Brain pericyte (primary cell): ENCODE measurements at regions not wholly inside any gene's neighbourhood (a gene's known extent, or its start where the extent isn't known, plus 50 kb on each side); places are given as distances from the start of the nearest gene placed in this dataset.
"Not testable (repeated sequence)": the region's sequence is repeated elsewhere in the genome, so short reads cannot be mapped to it uniquely, and the experiment has no call there.

Experiments used
- DNase-seq: peaks from one replicate; pipeline ENCODE4 v3.0.0-alpha.2; 2012; ENCODE audit warnings: low read depth, low spot score

DNA sequence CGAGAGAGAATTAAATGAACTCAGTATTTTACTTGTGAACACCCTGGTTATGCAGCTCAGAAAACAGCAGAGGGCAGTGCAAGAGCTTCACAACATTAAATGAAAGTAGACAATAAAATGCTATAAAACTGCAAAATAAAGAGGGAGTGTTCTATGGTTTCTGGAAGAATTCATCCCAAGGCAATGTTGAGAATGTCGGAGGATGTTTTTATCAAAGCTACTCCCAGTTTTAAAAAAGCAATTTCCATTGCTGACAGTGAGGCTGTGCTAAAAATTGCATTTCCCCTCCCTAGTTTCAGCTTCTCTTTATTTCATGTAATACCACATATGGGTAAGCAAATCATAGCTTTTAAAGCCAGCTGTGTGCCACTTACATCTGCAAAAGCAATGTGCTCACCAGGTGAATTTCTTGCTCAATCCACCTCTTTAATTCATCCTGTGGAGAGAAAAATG, 296.8 kb downstream of the RAB38 start:
- DNase-seq, result no peak

- DNase-seq, result no peak
Measured at GRCh38 chr11:87871056-87871455, 304.2 kb downstream of the RAB38 start.

GRCh38 chr11:87870086-87870485, 305.2 kb downstream of the RAB38 start:
- no peak for DNase-seq

- DNase-seq, result no peak
Measured at GRCh38 chr11:87866951-87867350, 308.3 kb downstream of the RAB38 start.

GRCh38 chr11:87861030-87861429, 314.2 kb downstream of the RAB38 start:
- DNase-seq, result no peak

- DNase-seq, result no peak
Measured at GRCh38 chr11:87859636-87860035, 315.6 kb downstream of the RAB38 start.

DNA sequence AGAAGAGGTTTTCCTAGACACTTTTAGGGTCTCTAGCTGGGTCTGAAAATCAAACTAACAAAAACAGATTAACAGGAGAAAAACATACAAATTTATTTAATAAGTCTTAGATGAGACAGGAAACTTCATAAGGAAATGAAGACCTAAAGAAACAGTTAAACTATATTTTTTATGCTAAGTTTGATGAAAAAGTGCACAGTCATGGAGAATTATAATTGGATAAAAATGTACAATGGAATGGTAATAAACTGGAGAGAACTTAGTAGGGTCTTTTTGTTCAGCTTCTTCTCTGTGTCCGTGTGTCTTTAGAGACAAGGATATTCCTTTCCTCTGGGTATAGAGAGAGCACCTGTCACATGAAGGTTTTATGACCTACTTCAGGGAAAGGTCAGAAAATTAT, 323.4 kb downstream of the RAB38 start:
- DNase-seq, result no peak

DNA sequence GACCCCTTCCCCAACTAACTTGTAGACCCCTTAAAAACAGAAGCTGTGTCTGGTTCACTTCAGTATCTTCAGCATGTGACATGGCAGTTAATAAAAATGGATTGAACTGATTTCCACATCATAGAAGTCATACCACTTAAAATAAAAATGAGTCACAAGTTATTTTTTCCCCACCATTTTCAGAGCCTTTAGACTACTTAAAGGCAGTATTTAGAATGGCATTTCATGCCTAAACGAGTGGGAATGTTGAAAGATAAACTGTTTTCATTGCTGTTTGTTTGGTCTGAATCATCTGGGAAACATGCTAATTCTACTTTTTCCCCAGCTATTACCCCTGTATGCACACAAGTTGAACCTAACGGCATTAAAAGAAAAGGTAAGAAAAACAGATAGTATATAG, 324.0 kb downstream of the RAB38 start:
- no peak for DNase-seq

- no peak for DNase-seq
Measured at GRCh38 chr11:87849216-87849615, 326.0 kb downstream of the RAB38 start.

DNA sequence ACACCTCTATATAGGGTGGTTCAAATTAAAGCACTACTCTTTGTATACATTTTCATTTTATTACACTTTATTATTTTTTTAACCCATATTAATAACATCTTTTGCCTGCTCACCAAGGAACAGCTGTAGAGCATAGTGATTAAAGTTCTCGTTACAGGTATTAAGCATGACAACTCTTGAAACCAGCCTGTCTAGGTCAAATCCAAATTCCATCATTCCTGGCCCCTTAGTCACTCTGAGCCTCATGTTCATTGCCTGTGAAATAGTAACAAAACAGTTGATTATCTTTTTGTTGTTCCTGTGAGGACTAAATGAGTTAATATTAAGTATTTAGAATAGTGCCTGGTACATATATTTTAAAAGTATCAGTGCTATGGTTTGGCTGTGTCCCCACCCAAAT, 334.5 kb downstream of the RAB38 start:
- no peak for DNase-seq

- no peak for DNase-seq
Measured at GRCh38 chr11:87832211-87832610, 343.0 kb downstream of the RAB38 start.

DNA sequence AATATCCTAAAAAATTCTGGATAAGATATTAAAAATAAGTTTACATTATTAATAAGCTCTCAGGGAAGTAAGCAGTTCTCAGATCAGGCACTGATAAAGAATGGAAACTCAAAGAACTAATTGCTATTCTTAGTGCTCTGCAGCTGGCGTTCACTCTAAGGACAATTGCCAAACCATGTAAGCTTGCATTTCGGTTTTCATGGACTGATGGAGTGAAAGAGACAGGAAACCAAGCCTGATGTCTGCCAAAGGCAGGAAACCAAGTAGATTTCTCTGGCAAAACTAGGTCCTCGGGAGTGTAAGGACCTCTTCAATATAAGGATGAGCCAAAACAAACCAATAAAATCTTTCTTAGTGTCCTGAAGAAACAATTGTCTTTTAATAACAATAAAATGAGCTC, 355.2 kb downstream of the RAB38 start:
- DNase-seq, result no peak

- no peak for DNase-seq
Measured at GRCh38 chr11:87819151-87819550, 356.1 kb downstream of the RAB38 start.

DNA sequence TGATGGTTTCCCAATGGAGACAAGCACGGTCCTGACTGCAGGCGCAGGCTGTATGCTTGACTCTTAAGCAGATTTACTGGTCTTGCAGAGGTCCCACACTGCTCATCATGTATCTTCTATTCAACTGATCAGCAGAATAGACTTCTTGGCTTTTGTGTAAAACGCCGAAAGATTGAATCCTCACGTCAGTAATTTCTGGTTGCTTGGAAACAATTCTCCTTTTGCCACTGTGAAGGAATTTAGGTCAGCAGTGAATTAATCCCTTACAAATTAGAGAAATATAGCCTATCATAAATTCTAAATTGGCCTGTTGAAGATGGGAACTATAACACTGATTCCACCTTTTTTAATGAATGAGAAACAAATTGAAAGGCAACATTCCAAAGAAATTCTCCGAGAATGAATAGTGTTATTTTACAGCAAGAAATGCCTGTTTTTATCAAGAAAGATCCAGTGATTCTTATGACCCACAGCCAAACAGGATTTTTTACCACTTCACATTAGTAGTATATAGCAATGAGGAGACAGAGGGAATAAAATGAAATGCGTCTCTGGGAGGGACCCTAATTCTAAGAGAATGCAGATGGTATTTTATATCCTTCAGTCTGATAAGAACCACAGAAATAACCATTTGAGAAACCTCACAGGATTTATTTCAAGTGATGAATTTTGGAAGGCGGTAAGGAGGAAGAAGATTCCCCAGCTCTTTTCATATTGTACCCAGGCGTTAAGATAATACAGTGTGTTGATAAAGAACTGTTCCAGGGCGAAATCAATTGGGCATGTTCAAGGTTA, 362.5 kb downstream of the RAB38 start:
- DNase-seq, result no peak

DNA sequence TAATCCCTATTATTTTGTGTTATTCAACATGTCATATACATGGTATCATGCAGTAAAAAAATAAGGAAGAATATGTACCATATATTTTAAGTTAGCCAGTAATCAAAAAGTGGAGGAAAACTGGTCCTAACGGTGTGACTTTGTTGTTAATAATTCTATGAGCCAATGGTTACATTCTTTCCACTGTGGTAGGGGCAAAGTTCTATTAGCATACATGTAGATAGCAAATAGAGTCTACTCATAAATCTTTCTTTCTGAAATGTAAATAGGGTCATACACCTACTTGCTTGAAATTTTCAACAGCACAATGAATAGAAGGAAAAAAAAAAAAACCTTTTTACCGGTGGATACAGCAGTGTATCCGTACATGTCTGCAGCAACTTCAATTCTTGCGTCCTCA, 364.8 kb downstream of the RAB38 start:
- no peak for DNase-seq

- DNase-seq, result no peak
Measured at GRCh38 chr11:87809256-87809655, 366.0 kb downstream of the RAB38 start.

GRCh38 chr11:87804176-87804575, 371.1 kb downstream of the RAB38 start:
- no peak for DNase-seq

DNA sequence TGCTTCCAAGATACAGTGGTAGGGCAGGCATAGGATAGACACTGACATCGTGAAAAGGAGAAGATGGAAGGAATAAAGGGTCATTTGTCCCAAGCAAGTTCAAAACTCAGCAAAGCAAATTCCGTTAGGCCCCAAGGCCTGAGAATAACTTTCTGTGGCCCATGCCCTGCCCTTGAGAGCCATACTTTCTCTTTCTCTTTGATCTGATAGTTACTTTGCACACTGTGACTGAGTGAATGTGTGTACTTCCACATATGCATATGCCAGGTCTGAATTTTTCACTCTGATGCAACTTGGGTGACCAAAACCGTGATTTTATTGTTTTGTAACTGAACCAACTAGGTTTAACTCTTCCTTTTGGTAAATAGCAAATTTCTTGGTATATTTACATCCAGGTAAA, 371.5 kb downstream of the RAB38 start:
- no peak for DNase-seq

- not testable (repeated sequence) for DNase-seq
Measured at GRCh38 chr11:87784862-87785261, 390.4 kb downstream of the RAB38 start.

DNA sequence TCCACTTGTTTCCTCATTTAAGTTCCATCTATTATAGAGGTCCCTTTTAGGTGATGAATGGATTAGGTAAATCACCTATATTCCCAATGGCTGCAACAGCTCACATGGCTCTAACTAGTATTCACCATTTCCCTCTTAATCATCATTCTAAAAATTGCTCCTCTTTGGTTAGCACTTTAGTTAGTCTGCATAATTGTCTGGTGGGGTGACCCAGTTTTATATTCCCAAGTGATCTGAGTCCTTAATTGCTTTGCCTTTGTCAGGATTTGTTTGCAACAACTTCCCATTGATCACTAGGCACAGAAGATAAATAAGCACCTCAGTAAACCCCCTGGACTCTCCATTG, 395.2 kb downstream of the RAB38 start:
- no peak for DNase-seq

DNA sequence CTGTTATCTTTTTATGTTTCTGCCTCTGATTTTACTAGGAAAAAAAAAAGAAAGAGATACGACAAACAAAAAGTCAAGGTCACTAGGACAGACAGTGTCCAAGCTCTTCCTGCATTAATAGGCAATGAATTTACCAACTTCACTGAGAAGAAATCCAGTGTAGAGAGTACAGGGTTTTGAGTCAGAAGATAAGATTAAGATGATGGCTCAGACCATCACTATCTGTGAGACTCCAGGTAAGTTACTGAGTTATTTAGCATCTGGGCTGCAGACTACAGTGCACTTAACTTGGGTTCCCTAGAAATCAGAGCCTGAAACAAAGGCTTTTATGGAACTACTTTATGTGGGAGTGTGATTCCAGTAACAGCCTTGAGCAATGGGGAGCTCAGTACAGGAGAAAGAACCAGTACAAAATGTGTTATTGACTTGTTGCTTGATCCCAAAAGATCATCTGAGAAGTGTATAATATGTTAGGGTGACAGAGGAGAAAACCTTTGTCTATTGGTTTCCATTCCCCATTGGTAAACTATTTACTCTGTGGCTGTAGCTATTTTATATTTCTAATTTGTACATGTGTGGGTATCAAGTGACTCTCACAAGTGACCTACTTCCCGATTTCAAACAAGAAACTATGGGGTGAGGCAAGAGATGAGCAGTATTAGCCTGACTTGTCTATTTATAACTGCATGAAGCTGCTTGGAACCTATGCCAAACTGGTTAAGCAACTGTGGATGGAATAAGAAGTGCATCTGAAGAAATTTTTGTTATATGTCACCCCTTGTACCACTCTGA, 395.8 kb downstream of the RAB38 start:
- no peak for DNase-seq

DNA sequence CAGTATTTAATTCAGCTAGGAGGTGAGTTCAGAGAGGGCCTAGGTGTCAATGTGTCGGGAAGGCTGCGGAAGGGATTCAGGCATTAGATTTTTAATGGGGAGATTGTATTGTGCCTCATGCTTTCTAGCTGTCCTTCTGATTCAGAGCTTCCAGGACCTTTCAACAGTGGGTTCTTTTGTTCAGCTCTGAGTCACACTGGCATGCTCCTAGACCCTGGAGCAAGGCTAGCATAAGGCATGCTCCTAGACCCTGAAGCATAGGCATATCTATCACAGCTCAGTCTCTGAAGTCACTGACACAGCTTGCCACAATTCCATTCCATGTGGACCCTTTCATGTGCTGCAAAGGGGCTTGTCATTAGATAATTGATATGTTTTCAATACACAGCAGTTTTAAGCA, 396.9 kb downstream of the RAB38 start:
- no peak for DNase-seq

- DNase-seq, result no peak
Measured at GRCh38 chr11:87775036-87775435, 400.2 kb downstream of the RAB38 start.
